ENCODE measurements at regions not wholly inside any gene's neighbourhood (a gene's known extent, or its start where the extent isn't known, plus 50 kb on each side); places are given as distances from the start of the nearest gene placed in this dataset.
"Not testable (repeated sequence)": the region's sequence is repeated elsewhere in the genome, so short reads cannot be mapped to it uniquely, and the experiment has no call there.

DNA sequence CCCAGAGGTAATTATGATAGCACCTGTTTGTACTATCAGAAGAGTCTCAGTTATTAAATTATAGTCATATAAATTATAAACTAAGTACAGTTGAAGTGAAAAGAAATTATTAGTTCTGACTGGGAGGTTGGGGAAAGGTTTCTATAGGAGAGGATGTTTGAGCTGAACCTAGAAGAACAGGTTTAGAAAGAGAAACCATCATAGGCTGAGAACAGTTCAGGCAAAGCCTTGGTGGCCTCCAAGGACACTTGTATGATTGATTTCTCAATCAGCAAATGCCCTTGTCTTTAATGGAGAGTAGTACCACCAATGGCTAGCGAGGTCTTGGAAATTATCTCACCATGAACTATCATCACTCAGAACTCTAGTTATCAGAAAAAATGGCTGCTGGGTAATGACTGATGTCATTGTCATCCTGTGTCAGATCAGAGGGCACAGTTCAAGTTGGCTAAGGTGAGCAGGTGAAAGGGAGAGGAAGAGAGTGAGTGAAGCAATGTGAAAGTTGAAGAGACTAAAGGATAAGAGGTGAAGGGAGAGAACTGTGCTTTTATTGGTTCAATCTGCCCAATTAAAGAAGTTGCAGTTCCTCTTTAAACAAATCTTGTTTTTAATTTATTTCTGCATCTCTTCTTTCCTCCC, 105.8 kb upstream of the NBPF8 start:
- H3K4me1 ChIP-seq (ENCODE audit: control insufficient read depth in 5 of 5, insufficient read depth in 5 of 5, low read length in 5 of 5); ATAC-seq (ENCODE audit: insufficient read depth, low FRiP score); H3K9me3 ChIP-seq (ENCODE audit: control insufficient read depth in 4 of 4, insufficient read depth in 3 of 4, low read length in 3 of 4); H3K36me3 ChIP-seq (ENCODE audit: control insufficient read depth in 4 of 4, insufficient read depth in 4 of 4, low read length in 4 of 4); H3K27ac ChIP-seq (ENCODE audit: low read depth in 1 of 2, low read length in 1 of 2); H3K4me3 ChIP-seq; H3K27me3 ChIP-seq (ENCODE audit: control insufficient read depth in 3 of 3, insufficient read depth in 3 of 3, low read length in 2 of 3); DNase-seq; H3K9ac ChIP-seq (ENCODE audit: insufficient read depth in 1 of 2, low read length in 2 of 2): not testable (repeated sequence)
- no CpG with 5 or more reads among the region's 1 CpG for WGBS, 2 donors

DNA sequence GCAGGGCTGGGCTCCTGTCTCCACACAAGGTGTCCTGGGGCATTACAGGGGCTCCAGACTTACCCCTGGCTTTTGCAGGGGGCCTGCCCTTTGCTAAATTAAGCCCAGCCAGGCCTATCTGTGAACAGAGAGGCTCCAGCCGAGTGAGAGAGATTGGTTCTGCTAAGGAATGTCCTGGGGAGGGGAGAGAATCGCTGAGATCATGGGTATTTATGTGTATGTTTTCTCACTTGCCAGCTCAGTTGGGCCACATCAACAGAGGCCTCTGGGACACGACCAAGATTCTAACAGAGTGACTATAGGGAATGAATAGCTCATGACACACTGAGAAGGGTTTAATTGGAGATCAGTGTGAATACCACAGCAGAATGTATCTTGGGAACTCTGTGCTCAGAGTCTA, 109.8 kb upstream of the NBPF8 start:
- not testable (repeated sequence) for H3K9ac ChIP-seq (ENCODE audit: insufficient read depth in 1 of 2, low read length in 2 of 2); DNase-seq; H3K36me3 ChIP-seq (ENCODE audit: control insufficient read depth in 4 of 4, insufficient read depth in 4 of 4, low read length in 4 of 4); ATAC-seq (ENCODE audit: insufficient read depth, low FRiP score); H3K27me3 ChIP-seq (ENCODE audit: control insufficient read depth in 3 of 3, insufficient read depth in 3 of 3, low read length in 2 of 3); H3K27ac ChIP-seq (ENCODE audit: low read depth in 1 of 2, low read length in 1 of 2); H3K4me1 ChIP-seq (ENCODE audit: control insufficient read depth in 5 of 5, insufficient read depth in 5 of 5, low read length in 5 of 5); H3K9me3 ChIP-seq (ENCODE audit: control insufficient read depth in 4 of 4, insufficient read depth in 3 of 4, low read length in 3 of 4); H3K4me3 ChIP-seq
- no CpG with 5 or more reads among the region's 3 CpGs for WGBS, 2 donors

DNA sequence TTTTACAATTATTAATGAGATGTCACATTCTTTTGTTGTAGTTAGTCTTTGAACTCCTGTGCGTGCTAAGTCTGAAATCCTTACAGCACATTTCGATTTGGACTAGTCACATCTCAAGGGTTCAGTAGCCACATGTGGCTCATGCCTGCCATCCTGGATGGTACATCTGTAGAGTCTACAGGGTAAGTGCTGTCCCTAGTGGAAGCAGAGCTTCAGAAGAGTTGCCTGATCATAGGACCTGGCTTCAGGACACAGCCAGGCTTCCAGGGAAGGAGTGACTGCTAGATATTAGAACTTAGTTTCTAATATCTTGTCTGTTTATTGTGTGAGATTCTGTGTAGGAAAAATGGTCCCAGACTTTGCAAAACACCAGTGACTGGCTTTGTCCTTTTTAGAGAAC, 110.5 kb upstream of the NBPF8 start:
- DNase-seq; H3K4me1 ChIP-seq (ENCODE audit: control insufficient read depth in 5 of 5, insufficient read depth in 5 of 5, low read length in 5 of 5); ATAC-seq (ENCODE audit: insufficient read depth, low FRiP score); H3K4me3 ChIP-seq; H3K27me3 ChIP-seq (ENCODE audit: control insufficient read depth in 3 of 3, insufficient read depth in 3 of 3, low read length in 2 of 3); H3K9ac ChIP-seq (ENCODE audit: insufficient read depth in 1 of 2, low read length in 2 of 2); H3K27ac ChIP-seq (ENCODE audit: low read depth in 1 of 2, low read length in 1 of 2); H3K36me3 ChIP-seq (ENCODE audit: control insufficient read depth in 4 of 4, insufficient read depth in 4 of 4, low read length in 4 of 4); H3K9me3 ChIP-seq (ENCODE audit: control insufficient read depth in 4 of 4, insufficient read depth in 3 of 4, low read length in 3 of 4): not testable (repeated sequence)
- no CpG with 5 or more reads among the region's 2 CpGs for WGBS, 2 donors

GRCh38 chr1:120299433-120300057, 115.3 kb upstream of the NBPF8 start:
- H3K9ac ChIP-seq (ENCODE audit: insufficient read depth in 1 of 2, low read length in 2 of 2); H3K36me3 ChIP-seq (ENCODE audit: control insufficient read depth in 4 of 4, insufficient read depth in 4 of 4, low read length in 4 of 4); H3K9me3 ChIP-seq (ENCODE audit: control insufficient read depth in 4 of 4, insufficient read depth in 3 of 4, low read length in 3 of 4); H3K4me3 ChIP-seq; H3K4me1 ChIP-seq (ENCODE audit: control insufficient read depth in 5 of 5, insufficient read depth in 5 of 5, low read length in 5 of 5); H3K27me3 ChIP-seq (ENCODE audit: control insufficient read depth in 3 of 3, insufficient read depth in 3 of 3, low read length in 2 of 3); DNase-seq: not testable (repeated sequence)
- ATAC-seq (ENCODE audit: insufficient read depth, low FRiP score): peak; percentile 81
- 55 to 57% methylated on average over 2 of the region's 4 CpGs for WGBS, 2 donors
- peak overlapping the region in 1 of 2 donors; percentile 21 for H3K27ac ChIP-seq (ENCODE audit: low read depth in 1 of 2, low read length in 1 of 2)

DNA sequence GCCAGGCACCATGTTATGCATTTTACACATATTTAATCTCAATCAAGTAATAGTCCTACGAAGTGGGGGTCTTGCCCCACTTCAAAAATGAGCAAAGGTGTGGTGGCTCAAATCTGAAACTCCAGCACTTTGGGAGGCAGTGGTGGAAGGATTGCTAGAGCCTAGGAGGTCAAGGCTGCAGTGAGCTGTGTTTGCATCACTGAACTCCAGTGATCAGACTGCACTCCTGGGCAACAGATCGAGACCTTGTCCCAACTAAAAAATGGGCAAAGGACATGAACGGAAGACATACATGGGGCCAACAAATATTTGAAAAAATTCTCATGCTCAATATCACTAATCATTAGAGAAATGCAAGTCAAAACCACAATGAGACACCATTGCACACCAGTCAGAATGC, 116.3 kb upstream of the NBPF8 start:
- not testable (repeated sequence) for DNase-seq; H3K9me3 ChIP-seq (ENCODE audit: control insufficient read depth in 4 of 4, insufficient read depth in 3 of 4, low read length in 3 of 4); H3K9ac ChIP-seq (ENCODE audit: insufficient read depth in 1 of 2, low read length in 2 of 2); ATAC-seq (ENCODE audit: insufficient read depth, low FRiP score); H3K4me3 ChIP-seq; H3K27me3 ChIP-seq (ENCODE audit: control insufficient read depth in 3 of 3, insufficient read depth in 3 of 3, low read length in 2 of 3); H3K4me1 ChIP-seq (ENCODE audit: control insufficient read depth in 5 of 5, insufficient read depth in 5 of 5, low read length in 5 of 5); H3K36me3 ChIP-seq (ENCODE audit: control insufficient read depth in 4 of 4, insufficient read depth in 4 of 4, low read length in 4 of 4); H3K27ac ChIP-seq (ENCODE audit: low read depth in 1 of 2, low read length in 1 of 2)
- no CpG with 5 or more reads among the region's 3 CpGs for WGBS, 2 donors

DNA sequence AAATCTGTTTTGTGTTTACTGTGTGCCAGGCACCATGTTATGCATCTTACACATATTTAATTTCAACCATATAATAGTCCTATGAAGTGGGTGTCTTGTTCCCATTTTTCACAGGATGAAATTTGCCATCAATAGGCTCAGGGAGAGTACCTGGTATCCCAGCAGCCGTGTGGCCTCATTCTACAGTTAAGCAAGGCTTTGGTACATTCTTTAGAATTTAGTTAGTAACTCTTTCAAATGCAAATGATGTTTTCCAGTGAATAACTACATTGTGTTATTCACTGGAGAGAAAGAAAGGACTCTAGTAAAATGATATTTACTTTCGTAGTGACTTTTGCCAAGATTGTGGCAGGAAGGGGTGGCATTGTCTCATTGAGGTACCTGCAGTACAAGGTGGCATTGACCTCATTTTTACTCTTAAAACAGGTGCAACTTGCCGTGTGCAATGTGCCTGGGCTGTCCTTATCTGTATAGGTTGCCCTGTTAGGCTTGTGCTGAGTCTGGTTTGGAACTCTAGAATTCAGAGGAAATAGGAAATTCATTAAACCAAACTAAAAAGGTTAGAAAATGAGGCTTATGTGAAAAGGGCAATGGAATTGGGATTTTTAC, 117.4 kb upstream of the NBPF8 start:
- DNase-seq; H3K9me3 ChIP-seq (ENCODE audit: control insufficient read depth in 4 of 4, insufficient read depth in 3 of 4, low read length in 3 of 4); H3K4me3 ChIP-seq; H3K4me1 ChIP-seq (ENCODE audit: control insufficient read depth in 5 of 5, insufficient read depth in 5 of 5, low read length in 5 of 5); H3K36me3 ChIP-seq (ENCODE audit: control insufficient read depth in 4 of 4, insufficient read depth in 4 of 4, low read length in 4 of 4); H3K27me3 ChIP-seq (ENCODE audit: control insufficient read depth in 3 of 3, insufficient read depth in 3 of 3, low read length in 2 of 3); H3K27ac ChIP-seq (ENCODE audit: low read depth in 1 of 2, low read length in 1 of 2); ATAC-seq (ENCODE audit: insufficient read depth, low FRiP score); H3K9ac ChIP-seq (ENCODE audit: insufficient read depth in 1 of 2, low read length in 2 of 2): not testable (repeated sequence)
- no CpG with 5 or more reads among the region's 3 CpGs for WGBS, 2 donors

DNA sequence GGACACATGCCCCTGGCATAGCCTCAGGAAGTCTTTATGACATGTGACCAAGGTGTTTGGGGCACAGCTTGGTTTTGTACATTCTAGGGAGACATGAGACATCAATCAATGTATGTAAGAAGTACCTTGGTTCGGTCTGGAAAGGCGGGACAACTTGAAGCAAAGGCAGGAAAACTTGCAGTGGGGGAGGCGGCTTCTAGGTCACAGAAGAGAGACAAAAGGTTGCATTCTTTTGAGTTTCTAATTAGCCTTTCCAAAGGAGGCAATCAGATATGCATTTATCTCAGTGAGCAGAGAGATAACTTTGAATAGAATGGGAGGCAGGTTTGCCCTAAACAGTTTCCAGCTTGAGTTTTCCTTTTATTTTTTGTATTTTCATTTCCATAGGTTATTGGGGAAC, 113.8 kb upstream of the SEC22B start:
- not testable (repeated sequence) for H3K9ac ChIP-seq (ENCODE audit: insufficient read depth in 1 of 2, low read length in 2 of 2); H3K27me3 ChIP-seq (ENCODE audit: control insufficient read depth in 3 of 3, insufficient read depth in 3 of 3, low read length in 2 of 3)

DNA sequence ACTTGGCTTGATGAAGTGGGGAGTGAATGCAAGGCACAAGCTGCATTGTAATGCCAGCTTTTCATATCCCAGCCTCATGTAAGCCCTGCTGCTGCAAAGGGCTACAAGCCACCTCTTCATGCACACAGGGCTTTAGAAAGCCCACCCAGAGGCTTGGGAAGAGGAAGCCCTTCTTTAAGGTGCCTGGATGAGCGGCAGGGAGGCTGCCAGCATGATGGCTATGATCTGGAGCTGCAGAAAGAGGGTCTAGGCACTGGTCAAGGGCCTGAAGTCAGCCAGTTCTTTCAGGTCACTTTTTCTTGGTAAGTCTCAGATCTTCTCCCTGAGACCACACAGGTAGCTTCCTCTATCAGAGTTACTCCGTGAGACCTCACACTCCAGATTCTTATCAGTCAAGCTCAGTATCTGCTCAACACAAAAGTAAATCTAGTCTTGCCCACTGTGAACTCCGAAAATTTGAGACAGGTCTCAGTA, 113.3 kb upstream of the SEC22B start:
- no CpG with 5 or more reads among the region's 3 CpGs for WGBS, 2 donors
- not testable (repeated sequence) for DNase-seq; H3K9ac ChIP-seq (ENCODE audit: insufficient read depth in 1 of 2, low read length in 2 of 2); H3K27ac ChIP-seq (ENCODE audit: low read depth in 1 of 2, low read length in 1 of 2); H3K4me1 ChIP-seq (ENCODE audit: control insufficient read depth in 5 of 5, insufficient read depth in 5 of 5, low read length in 5 of 5); H3K27me3 ChIP-seq (ENCODE audit: control insufficient read depth in 3 of 3, insufficient read depth in 3 of 3, low read length in 2 of 3); H3K9me3 ChIP-seq (ENCODE audit: control insufficient read depth in 4 of 4, insufficient read depth in 3 of 4, low read length in 3 of 4); H3K4me3 ChIP-seq; H3K36me3 ChIP-seq (ENCODE audit: control insufficient read depth in 4 of 4, insufficient read depth in 4 of 4, low read length in 4 of 4)
- ATAC-seq (ENCODE audit: insufficient read depth, low FRiP score): peak; percentile 20

More for the DNA sequence above, 113.8 kb upstream of the SEC22B start:
- WGBS, 2 donors: no CpG with 5 or more reads among the region's 3 CpGs
- H3K27ac ChIP-seq (ENCODE audit: low read depth in 1 of 2, low read length in 1 of 2); H3K4me1 ChIP-seq (ENCODE audit: control insufficient read depth in 5 of 5, insufficient read depth in 5 of 5, low read length in 5 of 5); H3K9me3 ChIP-seq (ENCODE audit: control insufficient read depth in 4 of 4, insufficient read depth in 3 of 4, low read length in 3 of 4); H3K36me3 ChIP-seq (ENCODE audit: control insufficient read depth in 4 of 4, insufficient read depth in 4 of 4, low read length in 4 of 4); ATAC-seq (ENCODE audit: insufficient read depth, low FRiP score); H3K4me3 ChIP-seq; DNase-seq: not testable (repeated sequence)
